LHCN-M2 (cell line): ENCODE measurements at regions not wholly inside any gene's neighbourhood (a gene's known extent, or its start where the extent isn't known, plus 50 kb on each side); places are given as distances from the start of the nearest gene placed in this dataset.
"Not testable (repeated sequence)": the region's sequence is repeated elsewhere in the genome, so short reads cannot be mapped to it uniquely, and the experiment has no call there.

Experiments used
- DNase-seq: peaks from one replicate; pipeline ENCODE4 v3.0.0-alpha.2; 2012; ENCODE audit warnings: low read depth

DNA sequence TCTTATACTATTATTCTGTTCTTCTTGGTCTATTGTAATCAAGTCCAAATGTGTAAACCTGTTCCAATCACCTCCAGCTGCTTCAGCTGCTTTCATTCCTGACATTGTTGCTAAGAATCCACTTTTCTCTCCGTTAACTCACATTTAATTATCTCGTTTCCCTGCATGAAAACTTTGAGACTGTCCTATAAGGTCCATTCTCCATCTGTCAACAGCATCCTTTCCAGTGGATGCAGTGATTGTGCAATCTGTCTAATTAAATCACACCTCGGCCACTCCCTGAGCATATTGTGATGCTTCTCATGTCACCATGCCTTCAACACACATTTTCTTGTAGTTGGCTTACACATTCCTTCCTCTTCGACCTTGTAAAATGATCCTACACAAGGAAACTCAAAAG, 1626.9 kb upstream of the SLC10A2 start:
- no peak for DNase-seq

DNA sequence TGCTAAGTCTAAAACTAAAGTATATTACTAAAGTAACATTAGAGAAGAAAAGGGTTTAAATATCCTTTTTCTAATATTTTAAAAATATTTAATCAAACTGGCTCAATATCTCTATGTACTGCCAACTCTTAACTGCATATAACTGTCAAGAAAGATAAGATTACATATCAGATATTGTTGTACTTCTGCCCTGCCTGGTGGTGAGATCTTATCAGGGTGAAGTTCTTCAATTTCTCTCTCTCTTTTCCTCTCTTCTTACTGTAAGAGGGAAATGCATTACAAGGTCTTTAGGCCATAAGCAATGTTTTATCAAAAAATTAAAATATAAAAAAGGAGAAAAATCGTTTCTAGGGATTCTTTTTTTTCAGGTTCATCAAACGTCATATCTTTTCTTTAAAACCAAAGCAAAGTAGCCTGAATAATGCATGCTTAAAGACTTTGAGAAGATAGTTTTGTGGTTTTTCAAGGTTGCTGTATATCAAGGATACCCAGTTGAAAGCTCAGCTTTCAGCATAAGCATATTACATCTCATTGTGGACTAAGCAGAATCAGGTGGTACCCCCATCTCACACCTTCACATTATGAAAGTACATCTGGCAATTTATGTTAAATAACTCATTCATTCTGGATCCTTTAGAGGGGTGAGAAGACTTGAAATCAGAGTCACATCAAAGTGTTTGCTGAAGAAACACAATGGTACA, 1625.7 kb upstream of the SLC10A2 start:
- DNase-seq, result no peak

DNA sequence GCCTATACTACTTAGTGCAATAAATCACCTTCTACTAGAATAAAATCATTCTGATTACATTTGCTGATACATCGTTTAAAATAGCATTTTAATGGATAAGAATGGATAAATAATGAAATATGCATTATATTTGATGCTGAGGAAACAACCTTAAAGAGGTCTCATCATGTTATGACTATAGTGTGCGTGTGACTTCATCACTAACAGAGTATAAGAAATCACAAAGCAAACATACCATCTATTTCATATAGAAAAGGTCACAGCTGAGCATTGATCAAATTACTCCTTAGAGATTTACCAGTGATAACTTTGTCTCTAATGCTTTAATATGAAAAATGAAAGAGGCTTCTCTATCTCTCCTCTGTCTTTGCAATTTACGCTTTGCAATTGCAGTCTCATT, 1620.3 kb upstream of the SLC10A2 start:
- DNase-seq, result no peak

DNA sequence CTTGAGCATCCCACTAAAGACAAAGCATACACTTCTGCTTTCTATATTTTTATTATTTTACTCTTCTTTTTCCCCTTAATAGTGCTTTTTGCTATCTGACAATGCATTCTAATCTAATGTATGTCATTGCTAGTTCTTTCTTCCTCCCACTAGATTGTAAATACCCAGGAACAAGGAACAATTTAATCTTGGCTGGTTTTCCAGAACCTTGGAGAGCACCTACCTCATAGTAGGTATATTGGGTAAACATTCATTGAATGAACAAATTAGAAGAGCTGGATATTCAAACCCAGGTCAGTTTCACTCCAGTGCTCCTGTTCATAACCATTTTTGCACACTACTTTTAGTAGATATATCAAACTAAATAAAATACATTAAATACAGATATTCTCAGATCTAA, 1617.6 kb upstream of the SLC10A2 start:
- no peak for DNase-seq

GRCh38 chr13:104678161-104678560, 1611.9 kb upstream of the SLC10A2 start:
- DNase-seq, result no peak

- no peak for DNase-seq
Measured at GRCh38 chr13:104671901-104672300, 1605.7 kb upstream of the SLC10A2 start.

- no peak for DNase-seq
Measured at GRCh38 chr13:104657196-104657595, 1591.0 kb upstream of the SLC10A2 start.

- no peak for DNase-seq
Measured at GRCh38 chr13:104650431-104650830, 1584.2 kb upstream of the SLC10A2 start.

- DNase-seq, result no peak
Measured at GRCh38 chr13:104648291-104648690, 1582.1 kb upstream of the SLC10A2 start.

GRCh38 chr13:104645786-104646185, 1579.6 kb upstream of the SLC10A2 start:
- no peak for DNase-seq

DNA sequence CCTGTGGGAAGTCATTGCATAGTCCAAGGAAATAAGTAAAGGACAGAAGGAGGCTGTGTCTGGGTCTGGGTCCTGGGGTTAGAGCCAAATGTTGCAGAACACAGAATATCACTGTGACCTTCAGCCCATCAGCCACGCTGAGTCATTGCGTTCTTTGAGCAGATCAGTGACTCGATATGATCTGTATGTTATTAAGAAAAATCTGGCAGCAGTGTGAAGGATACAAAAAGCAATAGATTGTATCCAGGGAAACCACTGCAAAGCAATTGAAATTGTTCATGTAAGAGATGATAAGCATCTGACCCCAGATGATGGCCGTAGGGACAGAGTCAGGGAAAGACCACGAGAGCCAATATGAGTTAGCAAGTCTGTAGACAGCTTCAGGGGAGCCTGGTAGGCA, 1575.1 kb upstream of the SLC10A2 start:
- peak; percentile 58 for DNase-seq

- DNase-seq, result no peak
Measured at GRCh38 chr13:104635879-104636278, 1569.7 kb upstream of the SLC10A2 start.

GRCh38 chr13:104634016-104634415, 1567.8 kb upstream of the SLC10A2 start:
- no peak for DNase-seq

GRCh38 chr13:104632736-104633135, 1566.5 kb upstream of the SLC10A2 start:
- DNase-seq, result no peak

GRCh38 chr13:104625201-104625600, 1559.0 kb upstream of the SLC10A2 start:
- no peak for DNase-seq

DNA sequence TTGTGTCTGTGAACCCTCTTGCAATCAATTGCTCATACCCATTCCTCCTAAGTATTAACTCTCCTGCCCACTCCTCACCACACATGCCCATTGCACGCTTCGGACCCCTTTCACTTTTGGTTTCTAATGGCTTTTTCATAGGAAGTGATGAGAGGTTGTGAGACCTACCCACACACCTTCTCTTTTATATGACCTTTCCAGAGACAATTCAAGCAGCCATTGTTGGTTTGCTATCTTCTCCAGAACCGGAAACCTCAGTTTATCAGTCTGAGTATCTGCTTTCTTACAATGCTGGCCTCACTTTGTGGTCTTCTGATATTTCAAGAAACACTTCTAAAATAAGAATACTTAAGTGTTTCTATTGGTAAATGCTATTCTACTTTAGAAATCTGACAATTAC, 1550.8 kb upstream of the SLC10A2 start:
- DNase-seq, result no peak

DNA sequence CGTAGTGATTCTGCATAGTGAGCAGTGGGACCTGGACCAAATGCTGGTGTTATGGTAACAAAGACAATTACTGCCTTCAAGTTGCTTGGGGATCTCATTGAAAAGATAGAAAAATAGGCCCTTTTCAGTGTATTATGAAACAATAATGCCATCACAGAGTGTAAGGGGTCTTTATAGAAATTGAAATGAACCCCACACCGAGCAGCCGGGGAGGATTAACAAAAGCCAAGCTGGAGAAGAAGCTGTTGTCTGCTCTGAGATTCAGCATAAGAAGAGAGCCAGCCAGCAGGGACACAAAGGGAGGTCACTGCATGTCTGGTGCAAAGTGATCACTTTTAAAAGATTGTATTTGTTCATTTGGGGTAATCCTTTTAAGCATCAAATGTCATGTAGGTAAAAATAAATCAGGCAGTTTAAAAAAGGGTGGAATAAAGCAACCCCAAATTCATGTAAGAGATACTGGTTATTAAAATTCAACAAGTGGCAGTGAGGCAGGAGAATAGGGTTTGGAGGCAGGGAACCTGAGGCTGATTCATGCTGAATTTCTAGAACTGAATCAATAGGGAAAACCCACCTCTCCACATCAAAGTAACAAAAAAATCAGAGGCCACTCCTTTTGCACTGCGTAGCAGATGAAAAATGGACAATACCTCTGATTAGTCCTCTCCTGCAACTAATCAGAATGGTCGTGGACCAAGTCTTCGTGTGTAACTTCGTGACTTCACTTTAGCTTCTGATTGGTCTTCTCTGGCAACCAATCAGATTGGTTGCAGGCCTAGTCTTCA, 1548.3 kb upstream of the SLC10A2 start:
- DNase-seq, result no peak

GRCh38 chr13:104608331-104608730, 1542.1 kb upstream of the SLC10A2 start:
- DNase-seq, result no peak

DNA sequence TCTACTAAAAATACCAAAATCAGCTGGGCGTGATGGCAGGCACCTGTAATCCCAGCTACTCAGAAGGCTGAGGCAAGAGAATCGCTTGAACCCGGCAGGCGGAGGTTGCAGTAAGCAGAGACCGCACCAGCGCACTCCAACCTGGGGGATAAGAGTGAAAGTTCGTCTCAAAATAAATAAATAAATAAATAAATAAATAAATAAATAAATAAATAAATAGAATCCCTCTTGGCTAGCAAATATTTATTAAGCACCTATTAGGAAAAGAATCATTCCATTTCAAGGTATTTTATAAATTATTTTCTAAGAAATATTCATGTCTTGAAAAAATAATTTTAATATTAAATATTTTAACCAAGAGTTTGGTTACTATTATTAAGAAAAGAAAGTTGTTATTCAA, 1539.2 kb upstream of the SLC10A2 start:
- DNase-seq, result not testable (repeated sequence)

GRCh38 chr13:104597546-104598180, 1531.4 kb upstream of the SLC10A2 start:
- DNase-seq, result no peak

- DNase-seq, result no peak
Measured at GRCh38 chr13:104595511-104595910, 1529.3 kb upstream of the SLC10A2 start.

DNA sequence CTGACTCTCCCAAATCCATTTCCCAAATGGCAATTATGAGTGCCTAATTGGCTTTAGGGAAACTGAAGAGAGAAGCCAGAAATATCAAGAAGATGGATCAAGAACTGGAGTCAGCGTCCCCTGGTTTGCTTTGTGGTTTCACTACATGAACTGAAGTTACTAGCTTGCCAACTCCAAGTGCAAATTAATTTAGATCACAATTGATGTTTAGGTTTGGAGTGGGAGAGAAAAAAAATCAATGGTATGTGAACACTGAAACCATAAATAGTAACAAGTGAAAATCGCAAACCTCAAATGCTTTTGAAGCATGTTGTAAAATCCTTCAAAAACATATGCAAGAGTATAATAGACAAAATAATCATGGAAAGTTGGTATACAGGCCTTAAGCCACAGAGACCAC, 1528.6 kb upstream of the SLC10A2 start:
- no peak for DNase-seq

GRCh38 chr13:104593693-104594092, 1527.5 kb upstream of the SLC10A2 start:
- DNase-seq, result no peak
